22Rv1 (cell line): ENCODE measurements at regions not wholly inside any gene's neighbourhood (a gene's known extent, or its start where the extent isn't known, plus 50 kb on each side); places are given as distances from the start of the nearest gene placed in this dataset.

ENCODE experiments used
- H3K27ac ChIP-seq: fragments of 450-650 bp; 2 replicates; pipeline ENCODE4 v1.5.1; 2017
- ZFX ChIP-seq: fragments of 450-650 bp; IDR thresholded peaks from 2 replicates; pipeline ENCODE4 v1.6.1; 2017; ENCODE audit warnings: antibody characterized with exemption, borderline replicate concordance
- TF ChIP-seq, protein P1 (sequence below): fragments of 450-650 bp; IDR thresholded peaks from 2 replicates; pipeline ENCODE4 v1.5.1; 2017; ENCODE audit warnings: mild to moderate bottlenecking

- TF ChIP-seq, protein P1, sequence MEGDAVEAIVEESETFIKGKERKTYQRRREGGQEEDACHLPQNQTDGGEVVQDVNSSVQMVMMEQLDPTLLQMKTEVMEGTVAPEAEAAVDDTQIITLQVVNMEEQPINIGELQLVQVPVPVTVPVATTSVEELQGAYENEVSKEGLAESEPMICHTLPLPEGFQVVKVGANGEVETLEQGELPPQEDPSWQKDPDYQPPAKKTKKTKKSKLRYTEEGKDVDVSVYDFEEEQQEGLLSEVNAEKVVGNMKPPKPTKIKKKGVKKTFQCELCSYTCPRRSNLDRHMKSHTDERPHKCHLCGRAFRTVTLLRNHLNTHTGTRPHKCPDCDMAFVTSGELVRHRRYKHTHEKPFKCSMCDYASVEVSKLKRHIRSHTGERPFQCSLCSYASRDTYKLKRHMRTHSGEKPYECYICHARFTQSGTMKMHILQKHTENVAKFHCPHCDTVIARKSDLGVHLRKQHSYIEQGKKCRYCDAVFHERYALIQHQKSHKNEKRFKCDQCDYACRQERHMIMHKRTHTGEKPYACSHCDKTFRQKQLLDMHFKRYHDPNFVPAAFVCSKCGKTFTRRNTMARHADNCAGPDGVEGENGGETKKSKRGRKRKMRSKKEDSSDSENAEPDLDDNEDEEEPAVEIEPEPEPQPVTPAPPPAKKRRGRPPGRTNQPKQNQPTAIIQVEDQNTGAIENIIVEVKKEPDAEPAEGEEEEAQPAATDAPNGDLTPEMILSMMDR: no peak
- TF ChIP-seq ZFX: no peak
- H3K27ac ChIP-seq: no peak overlapping the region
These were observed 76.6 kb upstream of the KLF12 start for GRCh38 chr13:74210693-74211393.

DNA sequence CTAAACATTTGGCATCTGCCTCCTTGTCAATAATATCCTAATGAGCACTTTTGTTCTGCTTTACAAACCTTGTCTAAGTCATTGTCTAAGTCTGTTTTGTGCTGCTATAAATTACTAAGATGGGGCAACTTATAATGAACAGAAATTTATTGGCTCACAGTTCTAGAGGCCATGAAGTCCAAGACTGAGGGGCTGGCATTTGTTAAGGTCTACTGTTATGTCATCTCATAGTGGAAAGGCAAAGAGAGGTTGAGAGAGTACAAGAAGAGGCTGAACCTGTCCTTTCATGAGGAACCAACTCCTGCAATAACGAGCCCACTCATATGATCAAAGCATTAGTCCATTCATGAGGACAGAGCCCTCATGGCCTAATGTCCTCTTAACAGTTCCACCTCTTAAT is 72.7 kb upstream of the KLF12 start:
- no peak overlapping the region for H3K27ac ChIP-seq
- TF ChIP-seq, protein P1: no peak
- TF ChIP-seq ZFX: no peak

DNA sequence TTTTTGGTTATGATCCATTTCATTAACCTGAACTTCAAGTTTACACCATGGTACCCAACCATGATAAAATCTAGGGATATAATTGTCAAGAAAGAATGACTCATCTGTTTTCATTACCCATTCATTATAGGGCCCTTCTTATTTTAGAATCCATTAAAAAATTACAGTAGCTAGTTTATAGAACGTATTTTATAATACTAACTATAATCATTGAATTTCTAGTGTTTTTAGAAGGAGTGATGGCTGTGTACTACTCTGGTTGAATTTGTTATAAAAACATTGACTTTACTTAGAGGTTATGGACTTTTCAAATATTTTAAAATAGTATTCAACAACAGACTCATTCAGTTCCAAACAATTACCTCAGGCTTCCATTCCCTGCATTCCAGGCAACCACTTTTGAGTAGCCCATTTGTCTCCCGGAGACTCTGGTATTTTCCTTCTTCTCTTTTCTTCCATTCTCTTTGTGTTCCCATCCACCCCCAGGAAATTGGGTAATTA is 71.9 kb upstream of the KLF12 start:
- no peak overlapping the region for H3K27ac ChIP-seq
- TF ChIP-seq ZFX: no peak
- TF ChIP-seq, protein P1: no peak

DNA sequence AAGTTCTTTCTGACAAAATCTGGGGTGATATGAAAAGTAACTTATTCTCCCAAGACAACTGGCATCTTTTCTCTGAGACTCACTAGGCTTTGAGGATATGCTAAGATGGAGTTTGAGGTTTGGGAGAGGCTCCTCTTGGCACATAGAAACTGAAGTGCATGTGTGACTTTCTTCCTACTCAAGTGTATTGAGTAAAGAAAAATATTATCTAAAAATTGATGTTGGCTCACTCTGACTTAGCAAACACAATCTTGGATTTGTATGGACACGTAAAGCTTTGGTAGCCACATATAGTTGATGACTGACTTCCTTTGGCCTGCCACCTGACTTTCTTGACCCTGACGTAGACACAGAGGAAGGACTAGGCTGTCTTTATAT is 71.1 kb upstream of the KLF12 start:
- no peak overlapping the region for H3K27ac ChIP-seq
- TF ChIP-seq ZFX: no peak
- TF ChIP-seq, protein P1: no peak

- no peak overlapping the region for H3K27ac ChIP-seq
- TF ChIP-seq, protein P1: no peak
- no peak for TF ChIP-seq ZFX
These were observed 70.6 kb upstream of the KLF12 start for GRCh38 chr13:74204602-74205312.

GRCh38 chr13:74203576-74203975 is 69.4 kb upstream of the KLF12 start:
- H3K27ac ChIP-seq: no peak overlapping the region
- TF ChIP-seq, protein P1: no peak
- TF ChIP-seq ZFX: no peak
